ENCODE measurements at regions not wholly inside any gene's neighbourhood (a gene's known extent, or its start where the extent isn't known, plus 50 kb on each side); places are given as distances from the start of the nearest gene placed in this dataset.

- DNase-seq, result no peak
Measured at GRCh38 chr2:8157621-8158430, 524.0 kb upstream of the ID2 start.

- no peak for DNase-seq
Measured at GRCh38 chr2:8158711-8159110, 523.1 kb upstream of the ID2 start.

- no peak for DNase-seq
Measured at GRCh38 chr2:8159211-8159965, 522.5 kb upstream of the ID2 start.

GRCh38 chr2:8159966-8160603 is 521.8 kb upstream of the ID2 start:
- no peak for DNase-seq

- DNase-seq, result no peak
Measured at GRCh38 chr2:8160959-8161358, 520.9 kb upstream of the ID2 start.

GRCh38 chr2:8162552-8162951 is 519.3 kb upstream of the ID2 start:
- DNase-seq, result no peak

GRCh38 chr2:8165550-8165949 is 516.3 kb upstream of the ID2 start:
- no peak for DNase-seq

GRCh38 chr2:8168022-8168717 is 513.7 kb upstream of the ID2 start:
- no peak for DNase-seq

- no peak for DNase-seq
Measured at GRCh38 chr2:8168876-8169424, 512.9 kb upstream of the ID2 start.

- no peak for DNase-seq
Measured at GRCh38 chr2:8169443-8169842, 512.4 kb upstream of the ID2 start.

- DNase-seq, result no peak
Measured at GRCh38 chr2:8170552-8171327, 511.1 kb upstream of the ID2 start.

- no peak for DNase-seq
Measured at GRCh38 chr2:8171608-8172007, 510.2 kb upstream of the ID2 start.

- no peak for DNase-seq
Measured at GRCh38 chr2:8172661-8173060, 509.2 kb upstream of the ID2 start.

GRCh38 chr2:8174641-8175257 is 507.1 kb upstream of the ID2 start:
- no peak for DNase-seq

- no peak for DNase-seq
Measured at GRCh38 chr2:8176887-8177286, 505.0 kb upstream of the ID2 start.

GRCh38 chr2:8177566-8177965 is 504.3 kb upstream of the ID2 start:
- DNase-seq, result no peak

- no peak for DNase-seq
Measured at GRCh38 chr2:8178911-8179310, 502.9 kb upstream of the ID2 start.

GRCh38 chr2:8189316-8189715 is 492.5 kb upstream of the ID2 start:
- DNase-seq, result no peak

GRCh38 chr2:8190279-8190678 is 491.6 kb upstream of the ID2 start:
- DNase-seq, result no peak

GRCh38 chr2:8191427-8191826 is 490.4 kb upstream of the ID2 start:
- no peak for DNase-seq

- DNase-seq, result no peak
Measured at GRCh38 chr2:8193146-8193545, 488.7 kb upstream of the ID2 start.

Data from NCI-H1092 (cell line).